Activated CD4-positive, alpha-beta T cell treated with anti-CD3 and anti-CD28 coated beads for 4 hours (primary cell): ENCODE measurements at regions not wholly inside any gene's neighbourhood (a gene's known extent, or its start where the extent isn't known, plus 50 kb on each side); places are given as distances from the start of the nearest gene placed in this dataset.

Experiments used
- DNase-seq, 2 donors: peaks; one replicate each; pipeline ENCODE4 v3.0.0-alpha.2; 2020

GRCh38 chr14:97543816-97544215, 746.6 kb downstream of the VRK1 start:
- DNase-seq: no peak

- DNase-seq: no peak
These were observed 747.4 kb downstream of the VRK1 start for GRCh38 chr14:97544571-97544970.

- no peak for DNase-seq
These were observed 749.5 kb downstream of the VRK1 start for GRCh38 chr14:97546491-97547230.

GRCh38 chr14:97550463-97550862, 753.3 kb downstream of the VRK1 start:
- DNase-seq: no peak

- no peak for DNase-seq
These were observed 757.4 kb downstream of the VRK1 start for GRCh38 chr14:97554597-97554996.

GRCh38 chr14:97564334-97564733, 767.2 kb downstream of the VRK1 start:
- DNase-seq: no peak

- no peak for DNase-seq
These were observed 774.0 kb downstream of the VRK1 start for GRCh38 chr14:97571201-97571600.

GRCh38 chr14:97571866-97572555, 774.8 kb downstream of the VRK1 start:
- DNase-seq: no peak

GRCh38 chr14:97572583-97573458, 775.6 kb downstream of the VRK1 start:
- no peak for DNase-seq

GRCh38 chr14:97575677-97576076, 778.5 kb downstream of the VRK1 start:
- no peak for DNase-seq

GRCh38 chr14:97578982-97579548, 781.9 kb downstream of the VRK1 start:
- DNase-seq: no peak

GRCh38 chr14:97581016-97581415, 783.8 kb downstream of the VRK1 start:
- DNase-seq: no peak

GRCh38 chr14:97582022-97582421, 784.8 kb downstream of the VRK1 start:
- DNase-seq: no peak

- DNase-seq: no peak
These were observed 787.3 kb downstream of the VRK1 start for GRCh38 chr14:97584528-97584927.

GRCh38 chr14:97592341-97592980, 795.3 kb downstream of the VRK1 start:
- no peak for DNase-seq

GRCh38 chr14:97594306-97594705, 797.1 kb downstream of the VRK1 start:
- DNase-seq: no peak

- DNase-seq: peak; percentile 55 to 65
These were observed 805.4 kb downstream of the VRK1 start for GRCh38 chr14:97602438-97603117.

- DNase-seq: peak; percentile 24 to 25
These were observed 806.0 kb downstream of the VRK1 start for GRCh38 chr14:97603201-97603600.

- no peak for DNase-seq
These were observed 807.5 kb downstream of the VRK1 start for GRCh38 chr14:97604731-97605130.

- no peak for DNase-seq
These were observed 821.2 kb downstream of the VRK1 start for GRCh38 chr14:97618401-97618800.

- DNase-seq: no peak
These were observed 821.9 kb downstream of the VRK1 start for GRCh38 chr14:97618917-97619690.
